ENCODE measurements at regions not wholly inside any gene's neighbourhood (a gene's known extent, or its start where the extent isn't known, plus 50 kb on each side); places are given as distances from the start of the nearest gene placed in this dataset.

DNA sequence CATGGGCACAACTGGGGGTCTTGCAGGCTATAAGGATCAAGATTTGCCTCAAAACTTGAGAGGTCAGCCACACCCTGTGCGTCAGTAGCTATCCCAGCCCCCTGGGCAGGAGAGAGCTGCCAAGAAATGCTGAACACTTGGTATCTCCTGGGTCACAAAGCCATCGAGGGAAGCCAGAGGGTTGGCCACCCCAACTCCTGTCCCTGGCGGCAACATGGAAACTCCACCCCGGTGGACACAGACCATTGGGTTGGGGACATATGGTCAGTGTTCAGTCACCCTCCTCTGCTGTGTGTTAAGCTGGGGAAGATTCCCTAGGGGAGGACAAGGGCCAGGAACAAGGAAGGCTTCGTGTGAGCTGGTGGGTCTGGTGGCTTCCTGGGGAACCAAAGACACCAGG lies 140.6 kb downstream of the C5orf15 start:
- DNase-seq = no peak

DNA sequence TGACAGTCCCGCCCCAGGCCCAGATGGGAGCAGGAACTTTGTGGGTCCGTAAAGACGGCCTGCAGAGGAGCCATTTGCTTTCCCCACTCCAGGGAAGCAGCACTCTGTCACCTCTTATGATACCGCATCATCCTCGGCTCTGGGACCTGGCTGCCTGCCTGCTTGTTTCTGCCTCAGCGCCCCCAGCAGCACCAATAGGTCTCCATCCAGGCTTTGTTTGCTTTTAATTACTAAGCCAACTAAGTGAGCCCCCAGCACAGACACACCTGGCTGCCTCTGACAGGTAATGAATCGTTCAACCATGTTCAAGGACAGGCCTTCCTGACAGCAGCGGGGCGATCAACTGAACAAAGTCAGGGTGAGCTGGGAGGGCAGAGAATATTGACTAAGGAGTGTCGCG lies 141.4 kb downstream of the C5orf15 start:
- no peak for DNase-seq

- DNase-seq = peak; percentile 9
Observed at GRCh38 chr5:133825631-133826289, 142.7 kb downstream of the C5orf15 start.

- DNase-seq = no peak
Observed at GRCh38 chr5:133824661-133825254, 143.7 kb downstream of the C5orf15 start.

DNA sequence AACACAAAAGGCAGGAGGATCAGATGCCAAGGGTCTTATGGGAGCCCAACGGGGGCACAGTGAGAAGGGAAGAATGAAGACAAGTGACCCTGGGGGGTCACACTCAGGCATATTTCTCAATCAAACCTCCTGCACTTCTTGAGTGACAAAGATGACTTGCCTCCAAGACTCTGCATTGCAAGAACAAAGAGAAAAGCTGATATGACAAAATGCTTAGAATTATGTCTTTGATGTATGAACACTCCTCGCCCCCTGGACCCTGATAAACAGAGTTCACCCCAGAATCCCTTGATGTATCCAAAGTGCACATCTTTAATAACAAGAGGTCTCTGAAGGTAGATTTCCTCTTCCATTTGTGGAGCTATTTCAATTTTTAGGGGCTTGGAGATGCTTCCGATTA lies 146.5 kb downstream of the C5orf15 start:
- DNase-seq = no peak

DNA sequence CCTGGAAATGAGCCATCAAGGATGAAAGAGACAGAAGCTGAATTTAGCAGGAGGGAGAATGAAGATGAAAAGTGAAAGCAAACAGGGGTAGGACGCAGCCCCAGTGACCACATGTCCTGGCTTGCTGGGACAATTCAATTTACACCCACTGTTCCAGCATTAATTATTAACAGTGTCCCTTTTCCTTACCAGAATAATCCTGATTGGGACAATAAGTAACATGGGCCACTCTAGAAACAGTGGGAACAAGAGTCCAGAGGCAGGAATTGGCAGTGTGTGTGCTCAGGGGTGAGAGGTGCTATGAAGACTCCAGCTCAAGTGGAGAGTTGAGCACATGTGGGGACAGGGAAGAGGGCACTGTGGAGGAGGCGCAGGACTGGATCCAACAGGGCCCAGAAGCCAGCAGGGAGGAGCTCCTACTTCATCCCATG lies 147.1 kb downstream of the C5orf15 start:
- no peak for DNase-seq

DNA sequence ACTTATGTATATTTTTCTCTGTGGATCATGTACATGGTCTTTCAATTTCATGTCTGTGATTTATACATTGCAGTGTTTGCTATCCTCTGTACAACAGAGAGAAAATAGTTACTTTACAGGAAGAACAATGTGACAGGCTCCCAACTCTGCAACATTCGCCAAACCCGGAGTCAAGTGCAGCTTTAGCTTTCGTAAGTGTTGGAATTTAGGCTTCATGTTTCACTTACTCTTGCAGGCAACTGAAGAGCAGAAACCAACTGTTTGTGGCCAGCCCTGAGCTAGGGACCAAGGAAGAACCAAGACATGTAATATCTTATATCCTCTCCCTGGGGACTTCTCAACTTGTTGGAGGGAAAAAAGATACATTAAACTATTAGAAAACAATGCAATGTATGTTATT lies 147.9 kb downstream of the C5orf15 start:
- DNase-seq = no peak

DNA sequence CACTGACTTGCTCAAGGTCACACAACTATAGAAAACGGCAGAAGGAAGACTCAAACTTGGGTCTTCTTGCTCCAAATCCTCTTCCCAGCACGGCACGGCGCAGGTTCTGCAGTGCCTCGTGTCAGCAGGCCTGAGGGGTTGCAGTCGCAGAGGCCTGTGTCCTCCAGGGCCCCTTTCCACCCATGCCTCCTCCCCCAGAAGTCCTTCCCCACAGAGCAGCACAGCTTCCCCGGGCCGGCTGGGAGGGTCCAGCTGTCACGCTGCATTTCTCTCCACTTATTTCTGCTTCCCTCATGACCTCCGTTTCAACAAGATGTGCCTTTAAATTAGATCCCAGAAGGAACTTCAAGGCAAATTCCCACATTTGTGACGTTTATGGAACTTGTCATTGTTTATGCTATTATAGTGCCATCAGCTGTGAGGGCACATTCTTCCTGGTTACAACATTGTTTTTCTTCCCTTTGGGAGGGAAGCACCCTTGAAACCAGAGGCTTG lies 148.4 kb downstream of the C5orf15 start:
- DNase-seq = no peak

GRCh38 chr5:133818869-133819600 lies 149.4 kb downstream of the C5orf15 start:
- DNase-seq = no peak

- no peak for DNase-seq
Observed at GRCh38 chr5:133818031-133818431, 150.4 kb downstream of the C5orf15 start.

DNA sequence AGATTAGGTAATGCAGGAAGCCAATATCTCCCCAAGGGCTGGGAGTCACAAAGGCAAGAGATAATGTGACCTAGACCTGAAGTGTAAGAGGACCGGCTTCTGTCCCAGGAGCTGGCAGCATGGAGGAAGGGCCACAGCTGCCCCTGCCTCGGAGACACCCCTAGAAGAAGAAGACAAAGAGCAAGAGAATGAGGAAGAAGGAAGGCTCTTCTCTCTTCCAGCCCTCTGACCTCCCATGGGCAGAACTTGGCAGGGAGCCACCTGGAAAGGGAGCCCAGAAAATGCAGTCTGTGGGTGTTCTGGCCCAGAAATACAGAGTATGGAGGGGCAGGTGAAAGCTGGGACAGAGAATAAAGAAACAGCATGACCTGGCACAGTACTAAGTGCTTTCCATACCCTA lies 151.0 kb downstream of the C5orf15 start:
- DNase-seq = no peak

GRCh38 chr5:133816791-133817190 lies 151.6 kb downstream of the C5orf15 start:
- no peak for DNase-seq

DNA sequence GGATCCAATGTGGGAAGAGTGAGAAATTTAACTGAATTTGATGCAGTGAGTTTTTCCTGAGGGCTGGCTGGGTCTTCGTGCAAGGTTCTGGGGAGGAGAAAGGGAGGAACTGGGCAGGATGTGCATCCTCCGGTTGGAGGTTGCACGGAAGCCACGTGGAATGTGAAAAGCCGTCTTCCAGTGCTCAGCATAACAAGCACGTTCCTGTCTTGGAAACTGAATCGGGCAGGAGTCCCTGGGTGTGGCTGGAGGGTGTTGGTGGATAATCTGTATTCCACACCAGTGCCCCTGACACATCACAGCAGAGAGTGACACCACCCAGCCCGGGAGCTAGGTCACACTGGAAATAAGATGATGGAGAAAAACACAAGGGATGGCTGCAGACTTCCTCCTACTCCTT lies 154.3 kb downstream of the C5orf15 start:
- DNase-seq = no peak

- DNase-seq = no peak
Observed at GRCh38 chr5:133811168-133811567, 157.3 kb downstream of the C5orf15 start.

GRCh38 chr5:133809801-133810200 lies 158.6 kb downstream of the C5orf15 start:
- DNase-seq = no peak

- no peak for DNase-seq
Observed at GRCh38 chr5:133807348-133807747, 161.1 kb downstream of the C5orf15 start.

- DNase-seq = no peak
Observed at GRCh38 chr5:133806847-133807246, 161.6 kb downstream of the C5orf15 start.

DNA sequence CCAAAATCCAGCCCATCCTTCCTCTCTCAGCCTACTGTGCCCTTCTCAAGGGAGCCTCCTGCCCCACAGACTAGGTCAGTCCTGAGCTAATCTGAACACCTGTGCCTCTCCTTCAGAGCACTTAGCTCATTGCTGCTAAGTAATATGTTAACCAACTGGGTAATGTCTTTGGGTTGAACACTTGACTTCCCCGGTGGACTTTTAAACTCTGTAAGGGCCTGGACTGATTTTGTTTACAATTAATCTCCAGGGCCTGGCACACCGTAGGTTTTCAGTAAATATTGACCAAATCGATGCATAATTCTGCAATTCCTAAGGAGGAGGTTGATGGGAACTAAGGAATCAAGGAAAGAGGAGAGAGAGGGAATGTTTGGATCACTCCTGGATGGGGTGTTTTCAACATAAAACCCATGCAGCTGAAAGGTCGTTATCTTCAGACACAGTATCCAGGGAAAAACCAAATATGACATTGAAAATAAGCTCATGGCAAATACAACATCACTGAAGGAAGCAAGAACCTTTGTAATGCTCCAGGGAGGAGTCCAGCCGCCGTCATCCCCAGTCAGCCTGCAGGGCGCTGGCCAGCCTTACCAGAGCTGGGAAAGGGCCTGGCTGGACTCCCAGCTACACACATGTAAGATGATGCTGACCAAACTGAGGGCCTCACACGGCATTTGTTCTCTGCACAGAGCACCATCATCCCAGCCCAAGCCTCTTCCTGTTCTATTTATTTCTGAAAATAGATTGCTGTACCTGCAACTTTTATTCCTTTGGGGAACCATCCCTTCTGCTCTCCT lies 166.3 kb downstream of the C5orf15 start:
- DNase-seq = no peak

DNA sequence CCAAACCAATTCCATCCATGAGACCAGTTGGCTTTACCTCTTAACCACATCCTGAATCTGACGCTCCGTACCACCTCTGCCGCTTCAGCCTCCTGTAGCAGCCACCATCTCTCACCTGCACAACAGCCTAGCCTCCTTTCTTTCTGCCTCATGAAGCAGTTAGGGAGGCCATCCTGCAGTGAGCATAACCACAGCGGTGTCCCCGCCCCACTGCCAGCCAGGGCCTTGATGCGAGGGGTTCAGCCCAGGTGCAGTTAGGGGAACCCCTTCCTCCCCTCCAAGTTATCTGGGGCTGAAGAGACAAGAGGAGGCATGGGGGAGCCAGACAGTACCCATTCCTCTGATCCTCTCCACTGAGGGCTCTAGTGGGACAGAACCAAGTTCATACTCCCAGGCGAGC lies 167.0 kb downstream of the C5orf15 start:
- DNase-seq = no peak

GRCh38 chr5:133799571-133800237 lies 168.7 kb downstream of the C5orf15 start:
- DNase-seq = no peak

DNA sequence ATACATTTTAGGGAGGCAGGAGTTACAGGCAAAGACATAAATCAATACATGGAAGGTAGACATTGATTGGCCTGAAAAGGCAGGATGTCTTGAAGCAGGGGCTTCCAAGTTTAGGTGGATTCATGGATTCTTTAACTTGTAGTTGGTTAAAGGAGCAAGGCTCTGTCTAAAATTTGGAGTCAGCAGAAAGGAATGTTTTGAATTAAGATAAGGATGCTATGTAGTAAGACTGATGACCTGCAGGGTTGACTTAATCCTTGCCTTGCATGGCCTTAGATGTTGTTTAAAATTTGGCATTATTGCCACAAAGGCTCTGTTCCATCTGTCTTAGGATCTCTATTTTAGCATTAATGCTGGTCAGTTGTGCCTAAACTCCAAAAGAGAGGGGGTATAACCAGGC lies 171.3 kb downstream of the C5orf15 start:
- no peak for DNase-seq

- no peak for DNase-seq
Observed at GRCh38 chr5:133796186-133796585, 172.2 kb downstream of the C5orf15 start.

All from central memory CD4-positive, alpha-beta T cell (primary cell).